ENCODE measurements at regions not wholly inside any gene's neighbourhood (a gene's known extent, or its start where the extent isn't known, plus 50 kb on each side); places are given as distances from the start of the nearest gene placed in this dataset.

DNA sequence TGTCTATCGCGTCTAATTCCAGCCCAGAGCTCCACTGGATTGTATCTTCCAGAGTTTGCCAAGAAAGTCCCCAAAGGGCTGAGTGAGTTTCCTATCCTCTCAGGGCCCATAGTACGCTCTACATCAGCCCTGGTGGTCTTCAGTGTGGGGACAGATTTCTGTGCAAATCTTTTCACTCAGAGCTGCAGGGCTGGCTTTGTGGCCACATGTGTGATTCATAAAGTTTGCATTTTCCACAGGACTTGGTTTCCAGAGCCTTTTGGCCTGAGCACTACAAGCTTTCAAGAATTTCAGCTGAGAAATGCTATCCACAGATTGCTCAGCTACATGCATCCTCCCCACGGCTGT is 76.7 kb upstream of the CXCL14 start:
- TF ChIP-seq, protein P1, sequence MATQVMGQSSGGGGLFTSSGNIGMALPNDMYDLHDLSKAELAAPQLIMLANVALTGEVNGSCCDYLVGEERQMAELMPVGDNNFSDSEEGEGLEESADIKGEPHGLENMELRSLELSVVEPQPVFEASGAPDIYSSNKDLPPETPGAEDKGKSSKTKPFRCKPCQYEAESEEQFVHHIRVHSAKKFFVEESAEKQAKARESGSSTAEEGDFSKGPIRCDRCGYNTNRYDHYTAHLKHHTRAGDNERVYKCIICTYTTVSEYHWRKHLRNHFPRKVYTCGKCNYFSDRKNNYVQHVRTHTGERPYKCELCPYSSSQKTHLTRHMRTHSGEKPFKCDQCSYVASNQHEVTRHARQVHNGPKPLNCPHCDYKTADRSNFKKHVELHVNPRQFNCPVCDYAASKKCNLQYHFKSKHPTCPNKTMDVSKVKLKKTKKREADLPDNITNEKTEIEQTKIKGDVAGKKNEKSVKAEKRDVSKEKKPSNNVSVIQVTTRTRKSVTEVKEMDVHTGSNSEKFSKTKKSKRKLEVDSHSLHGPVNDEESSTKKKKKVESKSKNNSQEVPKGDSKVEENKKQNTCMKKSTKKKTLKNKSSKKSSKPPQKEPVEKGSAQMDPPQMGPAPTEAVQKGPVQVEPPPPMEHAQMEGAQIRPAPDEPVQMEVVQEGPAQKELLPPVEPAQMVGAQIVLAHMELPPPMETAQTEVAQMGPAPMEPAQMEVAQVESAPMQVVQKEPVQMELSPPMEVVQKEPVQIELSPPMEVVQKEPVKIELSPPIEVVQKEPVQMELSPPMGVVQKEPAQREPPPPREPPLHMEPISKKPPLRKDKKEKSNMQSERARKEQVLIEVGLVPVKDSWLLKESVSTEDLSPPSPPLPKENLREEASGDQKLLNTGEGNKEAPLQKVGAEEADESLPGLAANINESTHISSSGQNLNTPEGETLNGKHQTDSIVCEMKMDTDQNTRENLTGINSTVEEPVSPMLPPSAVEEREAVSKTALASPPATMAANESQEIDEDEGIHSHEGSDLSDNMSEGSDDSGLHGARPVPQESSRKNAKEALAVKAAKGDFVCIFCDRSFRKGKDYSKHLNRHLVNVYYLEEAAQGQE (IDR thresholded peaks at IDR 0.05; ENCODE audit: low read depth): no peak
- TF ChIP-seq EP300 (IDR thresholded peaks at IDR 0.05; ENCODE audit: borderline replicate concordance) (no peak), CEBPB (IDR thresholded peaks at IDR 0.05) (no peak), EGR1 (IDR thresholded peaks at IDR 0.05) (no peak), TEAD4 (IDR thresholded peaks at IDR 0.05) (no peak), FOXM1 (IDR thresholded peaks at IDR 0.05; ENCODE audit: borderline replicate concordance, low read depth) (no peak), TAF1 (IDR thresholded peaks at IDR 0.05; ENCODE audit: low read depth) (no peak), RAD21 (IDR thresholded peaks at IDR 0.05; ENCODE audit: low read depth) (no peak), YY1 (IDR thresholded peaks at IDR 0.05; ENCODE audit: low read depth) (no peak), CREB1 (IDR thresholded peaks at IDR 0.05; ENCODE audit: low read depth) (no peak), ZBTB7A (IDR thresholded peaks at IDR 0.05; ENCODE audit: low read depth) (no peak), TCF12 (IDR thresholded peaks at IDR 0.05; ENCODE audit: low read depth) (no peak)
- TF ChIP-seq, protein P2, sequence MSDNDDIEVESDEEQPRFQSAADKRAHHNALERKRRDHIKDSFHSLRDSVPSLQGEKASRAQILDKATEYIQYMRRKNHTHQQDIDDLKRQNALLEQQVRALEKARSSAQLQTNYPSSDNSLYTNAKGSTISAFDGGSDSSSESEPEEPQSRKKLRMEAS (IDR thresholded peaks at IDR 0.05): no peak
- TF ChIP-seq, protein P3, sequence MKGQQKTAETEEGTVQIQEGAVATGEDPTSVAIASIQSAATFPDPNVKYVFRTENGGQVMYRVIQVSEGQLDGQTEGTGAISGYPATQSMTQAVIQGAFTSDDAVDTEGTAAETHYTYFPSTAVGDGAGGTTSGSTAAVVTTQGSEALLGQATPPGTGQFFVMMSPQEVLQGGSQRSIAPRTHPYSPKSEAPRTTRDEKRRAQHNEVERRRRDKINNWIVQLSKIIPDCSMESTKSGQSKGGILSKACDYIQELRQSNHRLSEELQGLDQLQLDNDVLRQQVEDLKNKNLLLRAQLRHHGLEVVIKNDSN (IDR thresholded peaks at IDR 0.05): no peak

All from Ishikawa (cell line).